ENCODE measurements at regions not wholly inside any gene's neighbourhood (a gene's known extent, or its start where the extent isn't known, plus 50 kb on each side); places are given as distances from the start of the nearest gene placed in this dataset.

GRCh38 chr7:54255242-54255641 lies 286.9 kb upstream of the VSTM2A start:
- Histone ChIP-seq H3K4me3 (no peak overlapping the region), H3K36me3 (ENCODE audit: control insufficient read depth in 2 of 2, insufficient read depth in 2 of 2, low read length in 1 of 2) (no peaks in the 10 kb centered on the region), H2AFZ (ENCODE audit: control insufficient read depth, low read depth, low read length) (no peak overlapping the region), H3K27me3 (replicated peaks in 1 of 2; ENCODE audit: control insufficient read depth in 2 of 2, insufficient read depth in 2 of 2, low read length in 1 of 2) (no peaks in the 10 kb centered on the region), H3K27ac (ENCODE audit: control insufficient read depth, insufficient read depth) (no peak overlapping the region), H4K20me1 (ENCODE audit: control insufficient read depth, insufficient read depth) (no peaks in the 10 kb centered on the region), H3K9me3 (replicated peaks; ENCODE audit: control insufficient read depth, insufficient read depth, low read length) (no peaks in the 10 kb centered on the region), H3K4me1 (ENCODE audit: control insufficient read depth, insufficient read depth, low read length) (no peaks in the 10 kb centered on the region), H3K9ac (ENCODE audit: control insufficient read depth, insufficient read depth, low read length) (no peak overlapping the region), H3K79me2 (ENCODE audit: control insufficient read depth, insufficient read depth, low read length) (no peaks in the 10 kb centered on the region), H3K4me2 (ENCODE audit: control insufficient read depth, insufficient read depth) (no peak overlapping the region)
- FAIRE-seq (no peak), ATAC-seq (no peak), DNase-seq (ENCODE audit: low read depth, low spot score) (no peak)
- ChIA-PET POLR2A (no interaction called here), CTCF (no interaction called here), RAD21 (ENCODE audit: unreplicated experiment) (no interaction called here), SMC1A (ENCODE audit: uncharacterized antibody, unreplicated experiment) (no interaction called here)
- 0% methylated on average over 1 of the region's 1 CpG for WGBS (ENCODE audit: insufficient coverage, insufficient replicate concordance, low lambda C conversion rate, missing lambda C conversion rate)
- no TSS peak for BruUV-seq (replicated peaks)
- in situ Hi-C loops (cut with MboI) (no loop called here), intact Hi-C loops (cut with micrococcal nuclease; ENCODE audit: unreplicated experiment) (no loop called here)
- TF ChIP-seq IKZF2 (IDR thresholded peaks at IDR 0.05) (no peak), PML (IDR thresholded peaks at IDR 0.05; ENCODE audit: low read length) (no peak), GATAD2B (conservative IDR thresholded peaks at IDR 0.05; ENCODE audit: low read depth) (no peak), MTA3 (IDR thresholded peaks at IDR 0.05; ENCODE audit: borderline replicate concordance, low read length) (no peak), RAD51 (IDR thresholded peaks at IDR 0.05) (no peak)

DNA sequence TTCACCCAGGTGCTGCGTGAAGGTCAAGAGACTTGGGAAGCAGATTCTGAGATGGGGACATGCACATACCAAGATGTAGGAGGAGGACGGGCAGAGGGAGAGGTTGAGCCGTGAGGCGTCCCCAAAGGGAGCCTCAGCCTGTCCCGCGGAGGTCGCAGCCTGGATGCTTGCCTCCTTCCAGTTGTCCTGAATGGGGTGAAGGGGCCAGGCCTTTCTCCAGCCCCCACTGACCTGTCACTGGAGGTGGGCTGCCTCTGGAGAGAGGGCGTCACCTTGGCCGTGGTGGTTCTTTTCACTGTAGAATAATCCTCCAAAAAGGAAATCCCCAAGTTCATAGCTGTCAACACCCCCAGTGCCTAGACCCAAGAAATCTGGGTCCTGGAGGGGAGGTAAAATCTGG lies 283.0 kb upstream of the VSTM2A start:
- H3K4me1 ChIP-seq (ENCODE audit: control insufficient read depth, insufficient read depth, low read length), result no peaks in the 10 kb centered on the region
- ChIA-PET CTCF (no interaction called here), POLR2A (no interaction called here), RAD21 (ENCODE audit: unreplicated experiment) (no interaction called here), SMC1A (ENCODE audit: uncharacterized antibody, unreplicated experiment) (no interaction called here)
- no peak overlapping the region for H3K4me3 ChIP-seq
- H3K27me3 ChIP-seq (replicated peaks in 1 of 2; ENCODE audit: control insufficient read depth in 2 of 2, insufficient read depth in 2 of 2, low read length in 1 of 2), result no peaks in the 10 kb centered on the region
- FAIRE-seq (no peak), DNase-seq (ENCODE audit: low read depth, low spot score) (no peak), ATAC-seq (no peak)
- no peaks in the 10 kb centered on the region for H3K79me2 ChIP-seq (ENCODE audit: control insufficient read depth, insufficient read depth, low read length)
- H3K36me3 ChIP-seq (ENCODE audit: control insufficient read depth in 2 of 2, insufficient read depth in 2 of 2, low read length in 1 of 2), result no peaks in the 10 kb centered on the region
- TF ChIP-seq TAF1 (IDR thresholded peaks at IDR 0.05; ENCODE audit: borderline replicate concordance, low read depth, low read length) (no peak), MXI1 (IDR thresholded peaks at IDR 0.05; ENCODE audit: low read depth, low read length) (no peak), ZNF622 (IDR thresholded peaks at IDR 0.05) (no peak), ZNF274 (IDR thresholded peaks at IDR 0.05; ENCODE audit: insufficient read depth, insufficient read length) (no peak), ZZZ3 (IDR thresholded peaks at IDR 0.05; ENCODE audit: control insufficient read depth, insufficient read length, low read depth) (no peak), CHD4 (IDR thresholded peaks at IDR 0.05) (no peak), SREBF2 (IDR thresholded peaks at IDR 0.05; ENCODE audit: low read length) (no peak), ZNF24 (IDR thresholded peaks at IDR 0.05) (no peak), TBL1XR1 (IDR thresholded peaks at IDR 0.05; ENCODE audit: low read depth, low read length) (no peak), TARDBP (IDR thresholded peaks at IDR 0.05; ENCODE audit: borderline replicate concordance) (no peak), NRF1 (conservative IDR thresholded peaks at IDR 0.05; ENCODE audit: low read depth, low read length) (no peak), RAD51 (IDR thresholded peaks at IDR 0.05) (no peak), STAT3 (IDR thresholded peaks at IDR 0.05; ENCODE audit: low read depth, low read length) (no peak), SIX5 (IDR thresholded peaks at IDR 0.05; ENCODE audit: low read depth, low read length, severe bottlenecking) (no peak)
- TF ChIP-seq, protein P1, sequence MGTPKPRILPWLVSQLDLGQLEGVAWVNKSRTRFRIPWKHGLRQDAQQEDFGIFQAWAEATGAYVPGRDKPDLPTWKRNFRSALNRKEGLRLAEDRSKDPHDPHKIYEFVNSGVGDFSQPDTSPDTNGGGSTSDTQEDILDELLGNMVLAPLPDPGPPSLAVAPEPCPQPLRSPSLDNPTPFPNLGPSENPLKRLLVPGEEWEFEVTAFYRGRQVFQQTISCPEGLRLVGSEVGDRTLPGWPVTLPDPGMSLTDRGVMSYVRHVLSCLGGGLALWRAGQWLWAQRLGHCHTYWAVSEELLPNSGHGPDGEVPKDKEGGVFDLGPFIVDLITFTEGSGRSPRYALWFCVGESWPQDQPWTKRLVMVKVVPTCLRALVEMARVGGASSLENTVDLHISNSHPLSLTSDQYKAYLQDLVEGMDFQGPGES (IDR thresholded peaks at IDR 0.05), result no peak
- TF ChIP-seq, protein P2, sequence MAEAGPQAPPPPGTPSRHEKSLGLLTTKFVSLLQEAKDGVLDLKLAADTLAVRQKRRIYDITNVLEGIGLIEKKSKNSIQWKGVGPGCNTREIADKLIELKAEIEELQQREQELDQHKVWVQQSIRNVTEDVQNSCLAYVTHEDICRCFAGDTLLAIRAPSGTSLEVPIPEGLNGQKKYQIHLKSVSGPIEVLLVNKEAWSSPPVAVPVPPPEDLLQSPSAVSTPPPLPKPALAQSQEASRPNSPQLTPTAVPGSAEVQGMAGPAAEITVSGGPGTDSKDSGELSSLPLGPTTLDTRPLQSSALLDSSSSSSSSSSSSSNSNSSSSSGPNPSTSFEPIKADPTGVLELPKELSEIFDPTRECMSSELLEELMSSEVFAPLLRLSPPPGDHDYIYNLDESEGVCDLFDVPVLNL (IDR thresholded peaks at IDR 0.05; ENCODE audit: low read depth, low read length), result no peak
- no peak overlapping the region for H2AFZ ChIP-seq (ENCODE audit: control insufficient read depth, low read depth, low read length)
- no TSS peak for BruUV-seq (replicated peaks)
- in situ Hi-C loops (cut with MboI), result no loop called here
- no peak overlapping the region for H3K27ac ChIP-seq (ENCODE audit: control insufficient read depth, insufficient read depth)
- intact Hi-C loops (cut with micrococcal nuclease; ENCODE audit: unreplicated experiment), result no loop called here
- no peaks in the 10 kb centered on the region for H4K20me1 ChIP-seq (ENCODE audit: control insufficient read depth, insufficient read depth)
- H3K9me3 ChIP-seq (replicated peaks; ENCODE audit: control insufficient read depth, insufficient read depth, low read length), result no peaks in the 10 kb centered on the region
- WGBS (ENCODE audit: insufficient coverage, insufficient replicate concordance, low lambda C conversion rate, missing lambda C conversion rate), result 63% methylated on average over 9 of the region's 9 CpGs
- no peak overlapping the region for H3K4me2 ChIP-seq (ENCODE audit: control insufficient read depth, insufficient read depth)
- H3K9ac ChIP-seq (ENCODE audit: control insufficient read depth, insufficient read depth, low read length), result no peak overlapping the region

Data from GM12878 (cell line).